Activated T-cell treated with anti-CD3 and anti-CD28 coated beads, Interleukin-2, amount 50 U/mL, for 24 hours (primary cell): ENCODE measurements at regions not wholly inside any gene's neighbourhood (a gene's known extent, or its start where the extent isn't known, plus 50 kb on each side); places are given as distances from the start of the nearest gene placed in this dataset.

Experiments
- DNase-seq: peaks from one replicate; pipeline ENCODE4 v3.0.0-alpha.2; 2020
- H3K27ac Mint-ChIP-seq: 2 replicates; pipeline ENCODE4 v1.8.0; 2020; ENCODE audit warnings: mild to moderate bottlenecking, mixed read lengths
- H3K27me3 Mint-ChIP-seq: 2 replicates; pipeline ENCODE4 v1.8.0; 2020; ENCODE audit warnings: mixed read lengths
- H3K36me3 Mint-ChIP-seq: 2 replicates; pipeline ENCODE4 v1.8.0; 2020; ENCODE audit warnings: low read depth, mixed read lengths
- H3K4me1 Mint-ChIP-seq: 2 replicates; pipeline ENCODE4 v1.8.0; 2020; ENCODE audit warnings: low read depth, mixed read lengths
- H3K4me3 Mint-ChIP-seq: 2 replicates; pipeline ENCODE4 v1.8.0; 2020; ENCODE audit warnings: mild to moderate bottlenecking, moderate library complexity, mixed read lengths
- H3K9me3 Mint-ChIP-seq: 2 replicates; pipeline ENCODE4 v1.8.0; 2020; ENCODE audit warnings: mixed read lengths

- DNase-seq = no peak
- no peaks in the 10 kb centered on the region for H3K36me3 Mint-ChIP-seq
- H3K27me3 Mint-ChIP-seq = no peaks in the 10 kb centered on the region
- H3K4me3 Mint-ChIP-seq = no peak overlapping the region
- H3K4me1 Mint-ChIP-seq = peaks cover 15% of the 10 kb centered on the region
- no peak overlapping the region for H3K27ac Mint-ChIP-seq
- H3K9me3 Mint-ChIP-seq = peaks cover 3% of the 10 kb centered on the region
Measured at GRCh38 chr4:89617317-89617716, 219.6 kb downstream of the SNCA start.

- Mint-ChIP-seq H3K9me3 (peaks cover 3% of the 10 kb centered on the region), H3K27me3 (no peaks in the 10 kb centered on the region), H3K4me3 (no peak overlapping the region), H3K36me3 (no peaks in the 10 kb centered on the region), H3K4me1 (peaks cover 17% of the 10 kb centered on the region), H3K27ac (no peak overlapping the region)
- no peak for DNase-seq
Measured at GRCh38 chr4:89616382-89616781, 220.6 kb downstream of the SNCA start.

- H3K27me3 Mint-ChIP-seq = no peaks in the 10 kb centered on the region
- H3K36me3 Mint-ChIP-seq = no peaks in the 10 kb centered on the region
- no peak overlapping the region for H3K4me3 Mint-ChIP-seq
- H3K4me1 Mint-ChIP-seq = peaks cover 17% of the 10 kb centered on the region
- no peak for DNase-seq
- H3K27ac Mint-ChIP-seq = no peak overlapping the region
- peaks cover 3% of the 10 kb centered on the region for H3K9me3 Mint-ChIP-seq
Measured at GRCh38 chr4:89615051-89615450, 221.9 kb downstream of the SNCA start.

GRCh38 chr4:89614155-89614554 is 222.8 kb downstream of the SNCA start:
- peaks cover 11% of the 10 kb centered on the region for H3K4me1 Mint-ChIP-seq
- H3K27me3 Mint-ChIP-seq = no peaks in the 10 kb centered on the region
- peaks cover 3% of the 10 kb centered on the region for H3K9me3 Mint-ChIP-seq
- DNase-seq = no peak
- H3K4me3 Mint-ChIP-seq = no peak overlapping the region
- H3K36me3 Mint-ChIP-seq = no peaks in the 10 kb centered on the region
- no peak overlapping the region for H3K27ac Mint-ChIP-seq

- H3K4me1 Mint-ChIP-seq = peaks cover 4% of the 10 kb centered on the region
- H3K36me3 Mint-ChIP-seq = no peaks in the 10 kb centered on the region
- no peaks in the 10 kb centered on the region for H3K27me3 Mint-ChIP-seq
- H3K9me3 Mint-ChIP-seq = peaks cover 3% of the 10 kb centered on the region
- no peak for DNase-seq
- H3K27ac Mint-ChIP-seq = no peak overlapping the region
- no peak overlapping the region for H3K4me3 Mint-ChIP-seq
Measured at GRCh38 chr4:89610236-89610635, 226.7 kb downstream of the SNCA start.

GRCh38 chr4:89609756-89610155 is 227.2 kb downstream of the SNCA start:
- peaks cover 3% of the 10 kb centered on the region for H3K9me3 Mint-ChIP-seq
- no peak overlapping the region for H3K27ac Mint-ChIP-seq
- no peaks in the 10 kb centered on the region for H3K36me3 Mint-ChIP-seq
- H3K4me1 Mint-ChIP-seq = peaks cover 4% of the 10 kb centered on the region
- DNase-seq = no peak
- no peak overlapping the region for H3K4me3 Mint-ChIP-seq
- H3K27me3 Mint-ChIP-seq = no peaks in the 10 kb centered on the region

GRCh38 chr4:89604951-89605350 is 232.0 kb downstream of the SNCA start:
- Mint-ChIP-seq H3K4me3 (no peak overlapping the region), H3K9me3 (no peaks in the 10 kb centered on the region), H3K4me1 (no peaks in the 10 kb centered on the region), H3K27me3 (no peaks in the 10 kb centered on the region), H3K36me3 (no peaks in the 10 kb centered on the region), H3K27ac (no peak overlapping the region)
- no peak for DNase-seq

- no peaks in the 10 kb centered on the region for H3K9me3 Mint-ChIP-seq
- H3K27me3 Mint-ChIP-seq = no peaks in the 10 kb centered on the region
- no peak for DNase-seq
- no peak overlapping the region for H3K4me3 Mint-ChIP-seq
- H3K4me1 Mint-ChIP-seq = no peaks in the 10 kb centered on the region
- no peak overlapping the region for H3K27ac Mint-ChIP-seq
- H3K36me3 Mint-ChIP-seq = no peaks in the 10 kb centered on the region
Measured at GRCh38 chr4:89599026-89599425, 237.9 kb downstream of the SNCA start.

GRCh38 chr4:89598602-89599001 is 238.4 kb downstream of the SNCA start:
- no peak overlapping the region for H3K4me3 Mint-ChIP-seq

GRCh38 chr4:89595125-89595789 is 241.7 kb downstream of the SNCA start:
- H3K4me3 Mint-ChIP-seq = no peak overlapping the region
- H3K4me1 Mint-ChIP-seq = no peaks in the 10 kb centered on the region
- H3K36me3 Mint-ChIP-seq = no peaks in the 10 kb centered on the region
- H3K9me3 Mint-ChIP-seq = peaks cover 6% of the 10 kb centered on the region
- H3K27ac Mint-ChIP-seq = no peak overlapping the region
- no peak for DNase-seq
- H3K27me3 Mint-ChIP-seq = no peaks in the 10 kb centered on the region

More at GRCh38 chr4:89598602-89599001, 238.4 kb downstream of the SNCA start:
- H3K27ac Mint-ChIP-seq = no peak overlapping the region
- no peaks in the 10 kb centered on the region for H3K36me3 Mint-ChIP-seq
- no peaks in the 10 kb centered on the region for H3K4me1 Mint-ChIP-seq
- no peaks in the 10 kb centered on the region for H3K9me3 Mint-ChIP-seq
- DNase-seq = no peak
- no peaks in the 10 kb centered on the region for H3K27me3 Mint-ChIP-seq

GRCh38 chr4:89590128-89590527 is 246.8 kb downstream of the SNCA start:
- no peaks in the 10 kb centered on the region for H3K36me3 Mint-ChIP-seq
- peaks cover 6% of the 10 kb centered on the region for H3K9me3 Mint-ChIP-seq
- DNase-seq = no peak
- no peaks in the 10 kb centered on the region for H3K4me1 Mint-ChIP-seq
- H3K4me3 Mint-ChIP-seq = no peak overlapping the region
- H3K27ac Mint-ChIP-seq = no peak overlapping the region
- H3K27me3 Mint-ChIP-seq = no peaks in the 10 kb centered on the region

GRCh38 chr4:89588421-89588820 is 248.5 kb downstream of the SNCA start:
- peaks cover 6% of the 10 kb centered on the region for H3K9me3 Mint-ChIP-seq
- DNase-seq = no peak
- no peaks in the 10 kb centered on the region for H3K4me1 Mint-ChIP-seq
- H3K4me3 Mint-ChIP-seq = no peak overlapping the region
- H3K27me3 Mint-ChIP-seq = no peaks in the 10 kb centered on the region
- no peak overlapping the region for H3K27ac Mint-ChIP-seq
- no peaks in the 10 kb centered on the region for H3K36me3 Mint-ChIP-seq

GRCh38 chr4:89587364-89587763 is 249.6 kb downstream of the SNCA start:
- Mint-ChIP-seq H3K4me1 (no peaks in the 10 kb centered on the region), H3K9me3 (peaks cover 6% of the 10 kb centered on the region), H3K36me3 (no peaks in the 10 kb centered on the region), H3K4me3 (no peak overlapping the region), H3K27ac (no peak overlapping the region), H3K27me3 (no peaks in the 10 kb centered on the region)
- no peak for DNase-seq

- no peak overlapping the region for H3K4me3 Mint-ChIP-seq
- DNase-seq = no peak
- no peaks in the 10 kb centered on the region for H3K36me3 Mint-ChIP-seq
- no peaks in the 10 kb centered on the region for H3K27me3 Mint-ChIP-seq
- no peak overlapping the region for H3K27ac Mint-ChIP-seq
- H3K9me3 Mint-ChIP-seq = peaks cover 4% of the 10 kb centered on the region
- no peaks in the 10 kb centered on the region for H3K4me1 Mint-ChIP-seq
Measured at GRCh38 chr4:89586864-89587263, 250.1 kb downstream of the SNCA start.

- Mint-ChIP-seq H3K27ac (no peak overlapping the region), H3K4me3 (no peak overlapping the region), H3K9me3 (no peaks in the 10 kb centered on the region), H3K27me3 (peaks cover 3% of the 10 kb centered on the region), H3K36me3 (no peaks in the 10 kb centered on the region), H3K4me1 (no peaks in the 10 kb centered on the region)
- DNase-seq = no peak
Measured at GRCh38 chr4:89586318-89586717, 250.6 kb downstream of the SNCA start.
